NB4 (cell line): ENCODE measurements at regions not wholly inside any gene's neighbourhood (a gene's known extent, or its start where the extent isn't known, plus 50 kb on each side); places are given as distances from the start of the nearest gene placed in this dataset.
"Not testable (repeated sequence)": the region's sequence is repeated elsewhere in the genome, so short reads cannot be mapped to it uniquely, and the experiment has no call there.

Source experiments
- DNase-seq: peaks from one replicate; pipeline ENCODE4 v3.0.0; 2010; ENCODE audit warnings: low read depth
- H3K4me3 ChIP-seq: one replicate; pipeline ENCODE4 v1.5.1; 2011; ENCODE audit warnings: mild to moderate bottlenecking, low read depth, low read length, moderate library complexity
- MYC ChIP-seq: IDR thresholded peaks from 2 replicates; pipeline ENCODE4 v1.6.1; 2011; ENCODE audit warnings: low read depth, low read length
- POLR2A ChIP-seq: IDR thresholded peaks from 2 replicates; pipeline ENCODE4 v1.6.1; 2011; ENCODE audit warnings: mild to moderate bottlenecking; ENCODE audit not compliant: insufficient read length; ENCODE audit errors: extremely low read depth
- TF ChIP-seq, protein P1 (sequence below): IDR thresholded peaks from 2 replicates; pipeline ENCODE4 v1.6.1; 2011; ENCODE audit warnings: low read depth, low read length
- TF ChIP-seq, protein P2 (sequence below): IDR thresholded peaks from one replicate; pipeline ENCODE4 v1.5.1; 2012; ENCODE audit warnings: low read depth, low read length

DNA sequence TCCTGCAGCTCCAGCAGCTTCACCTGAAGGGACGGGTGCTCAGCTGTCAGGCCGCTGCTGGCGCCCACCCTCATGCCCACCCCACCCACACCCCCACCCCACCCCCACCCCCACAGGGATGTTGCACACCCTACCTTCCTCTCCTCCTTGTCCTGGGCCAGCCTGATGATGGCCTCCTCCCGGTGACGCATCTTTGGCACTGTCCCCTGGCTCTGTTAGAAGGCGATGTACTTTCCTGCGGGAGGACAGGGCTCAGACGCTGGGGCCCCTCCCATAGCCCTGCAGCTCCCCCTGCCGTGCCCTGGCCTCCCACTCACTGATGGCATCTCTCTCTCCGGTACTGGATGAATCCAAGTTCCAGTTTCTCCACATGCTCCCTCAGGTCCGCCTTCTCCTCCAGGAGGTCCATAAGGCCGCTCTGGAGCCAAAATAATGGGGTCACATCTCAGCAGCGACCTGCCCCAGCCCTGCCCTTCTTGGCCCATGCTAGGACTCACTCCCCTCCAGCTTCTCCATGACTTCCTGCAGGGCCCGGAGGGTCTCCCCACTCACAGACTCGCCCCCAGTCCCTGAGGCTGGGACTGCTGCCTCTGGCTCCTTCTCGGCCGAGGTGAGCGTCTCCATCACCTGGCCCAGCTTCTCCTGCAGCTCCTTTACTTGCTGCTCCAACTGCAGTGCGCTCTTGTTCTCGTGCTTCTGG is 55.2 kb downstream of the GOLGA8B start:
- not testable (repeated sequence) for DNase-seq, H3K4me3 ChIP-seq

DNA sequence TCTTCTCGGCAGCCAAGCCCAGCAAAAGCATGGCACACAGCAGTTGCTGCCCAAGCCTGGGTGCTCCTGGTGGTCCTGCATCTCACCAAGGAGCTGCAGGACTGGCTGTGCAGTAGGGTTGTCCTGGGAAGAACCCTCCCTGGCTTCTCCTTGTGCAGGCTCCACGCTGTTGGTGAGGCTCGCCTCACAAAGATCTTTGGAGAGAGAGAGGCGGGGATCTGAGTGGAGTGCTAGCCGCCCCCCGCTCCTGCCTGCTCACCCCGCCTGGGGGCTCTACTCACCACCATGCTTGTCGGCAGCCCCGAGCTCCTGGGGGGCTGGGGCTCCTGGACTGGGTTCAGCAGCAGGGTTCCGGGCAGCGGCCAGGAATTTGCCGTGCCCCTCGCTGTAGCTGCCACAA is 55.8 kb downstream of the GOLGA8B start:
- not testable (repeated sequence) for DNase-seq, H3K4me3 ChIP-seq

DNA sequence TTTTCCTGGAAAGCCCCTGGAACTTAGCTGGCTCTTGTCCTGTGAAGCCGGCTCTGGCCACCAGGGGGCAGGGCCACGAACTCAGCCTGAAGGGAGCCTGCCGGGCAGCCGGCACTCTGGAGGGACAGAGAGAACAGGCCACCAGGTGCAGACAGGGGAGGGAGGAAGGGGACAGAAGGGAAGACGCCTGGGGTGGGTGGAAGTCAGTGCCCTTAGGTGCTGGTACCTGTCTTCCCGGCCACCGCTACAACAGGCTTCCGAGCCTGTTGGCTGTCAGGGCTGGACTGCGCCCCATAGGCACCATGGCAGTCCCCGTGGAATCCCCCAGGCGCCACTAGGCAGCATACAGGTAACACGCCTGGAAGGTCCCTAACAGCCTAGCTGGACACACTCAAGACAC is 59.6 kb downstream of the GOLGA8B start:
- DNase-seq, H3K4me3 ChIP-seq: not testable (repeated sequence)

DNA sequence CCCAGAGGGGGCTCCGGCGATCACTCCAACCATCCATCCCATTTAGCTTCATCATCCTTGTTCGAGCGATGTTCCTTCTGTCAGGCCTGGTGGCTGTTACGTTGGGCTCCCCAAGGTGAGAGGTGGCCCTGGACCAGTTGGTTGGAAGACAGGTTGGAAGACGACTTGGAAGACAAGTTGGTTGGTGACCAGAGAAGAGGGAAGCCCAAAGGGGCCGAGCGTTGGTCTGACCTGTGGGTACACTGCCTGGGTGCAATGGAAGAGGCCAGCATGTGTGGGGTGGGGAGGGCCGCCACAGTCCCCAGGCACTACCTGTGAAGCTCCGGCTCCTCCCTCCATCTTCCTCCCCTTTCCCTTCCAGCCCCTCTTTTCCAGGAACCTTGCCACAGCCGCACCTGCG is 60.9 kb downstream of the GOLGA8B start:
- H3K4me3 ChIP-seq, DNase-seq: not testable (repeated sequence)

DNA sequence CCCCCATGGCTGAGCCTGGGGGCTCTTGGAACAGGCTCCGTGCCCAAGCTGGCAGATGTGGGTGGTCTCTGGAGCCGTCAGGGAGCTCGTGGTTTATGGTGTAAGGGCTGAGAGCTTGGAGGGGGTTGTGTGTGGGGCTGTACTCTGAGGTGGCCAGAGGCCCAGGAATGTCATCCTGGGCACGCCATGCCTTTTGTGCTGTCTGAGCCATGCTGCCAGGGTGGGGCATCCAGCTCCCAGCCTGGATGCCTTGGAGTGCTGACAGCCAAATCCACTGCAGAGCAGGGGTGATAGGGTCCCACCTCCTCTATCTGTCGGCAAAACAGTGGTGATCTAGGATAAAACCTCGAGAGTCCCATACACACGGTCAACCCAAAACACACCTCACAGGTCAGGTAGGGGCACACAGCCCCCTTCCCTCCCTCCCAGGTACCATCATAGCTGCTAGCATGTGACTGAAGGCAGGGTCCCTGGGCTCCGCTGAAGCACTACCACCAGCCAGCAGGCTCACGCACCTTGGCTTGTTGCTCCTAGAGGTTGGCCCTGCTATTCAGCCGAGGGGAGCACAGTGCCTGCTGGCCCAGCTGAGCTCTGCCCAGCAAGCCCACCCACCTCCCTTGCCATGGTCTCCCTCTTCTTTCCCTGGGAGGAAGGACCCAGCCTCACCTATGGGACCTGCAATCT is 61.5 kb downstream of the GOLGA8B start:
- DNase-seq, H3K4me3 ChIP-seq: not testable (repeated sequence)

DNA sequence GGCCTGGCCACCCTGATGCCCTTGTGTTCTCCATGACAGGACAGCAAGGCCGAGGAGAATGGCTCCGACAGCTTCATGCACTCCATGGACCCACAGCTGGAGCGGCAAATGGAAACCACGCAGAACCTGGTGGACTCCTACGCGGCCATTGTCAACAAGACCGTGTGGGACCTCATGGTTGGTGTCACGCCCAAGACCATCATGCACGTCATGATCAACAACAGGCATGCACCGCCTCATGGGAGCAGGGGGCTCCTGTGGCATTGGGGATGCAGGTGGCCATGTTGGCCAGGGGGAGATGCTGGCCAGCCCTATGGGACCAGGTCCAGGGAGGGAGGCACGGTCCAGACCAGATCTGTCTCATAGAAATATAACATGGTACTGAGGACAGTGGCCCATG is 62.9 kb downstream of the GOLGA8B start:
- no peak for TF ChIP-seq POLR2A
- no peak for TF ChIP-seq MYC
- TF ChIP-seq, protein P1, sequence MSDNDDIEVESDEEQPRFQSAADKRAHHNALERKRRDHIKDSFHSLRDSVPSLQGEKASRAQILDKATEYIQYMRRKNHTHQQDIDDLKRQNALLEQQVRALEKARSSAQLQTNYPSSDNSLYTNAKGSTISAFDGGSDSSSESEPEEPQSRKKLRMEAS: no peak
- TF ChIP-seq, protein P2, sequence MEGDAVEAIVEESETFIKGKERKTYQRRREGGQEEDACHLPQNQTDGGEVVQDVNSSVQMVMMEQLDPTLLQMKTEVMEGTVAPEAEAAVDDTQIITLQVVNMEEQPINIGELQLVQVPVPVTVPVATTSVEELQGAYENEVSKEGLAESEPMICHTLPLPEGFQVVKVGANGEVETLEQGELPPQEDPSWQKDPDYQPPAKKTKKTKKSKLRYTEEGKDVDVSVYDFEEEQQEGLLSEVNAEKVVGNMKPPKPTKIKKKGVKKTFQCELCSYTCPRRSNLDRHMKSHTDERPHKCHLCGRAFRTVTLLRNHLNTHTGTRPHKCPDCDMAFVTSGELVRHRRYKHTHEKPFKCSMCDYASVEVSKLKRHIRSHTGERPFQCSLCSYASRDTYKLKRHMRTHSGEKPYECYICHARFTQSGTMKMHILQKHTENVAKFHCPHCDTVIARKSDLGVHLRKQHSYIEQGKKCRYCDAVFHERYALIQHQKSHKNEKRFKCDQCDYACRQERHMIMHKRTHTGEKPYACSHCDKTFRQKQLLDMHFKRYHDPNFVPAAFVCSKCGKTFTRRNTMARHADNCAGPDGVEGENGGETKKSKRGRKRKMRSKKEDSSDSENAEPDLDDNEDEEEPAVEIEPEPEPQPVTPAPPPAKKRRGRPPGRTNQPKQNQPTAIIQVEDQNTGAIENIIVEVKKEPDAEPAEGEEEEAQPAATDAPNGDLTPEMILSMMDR: no peak
- H3K4me3 ChIP-seq: no peak overlapping the region
- DNase-seq: no peak

DNA sequence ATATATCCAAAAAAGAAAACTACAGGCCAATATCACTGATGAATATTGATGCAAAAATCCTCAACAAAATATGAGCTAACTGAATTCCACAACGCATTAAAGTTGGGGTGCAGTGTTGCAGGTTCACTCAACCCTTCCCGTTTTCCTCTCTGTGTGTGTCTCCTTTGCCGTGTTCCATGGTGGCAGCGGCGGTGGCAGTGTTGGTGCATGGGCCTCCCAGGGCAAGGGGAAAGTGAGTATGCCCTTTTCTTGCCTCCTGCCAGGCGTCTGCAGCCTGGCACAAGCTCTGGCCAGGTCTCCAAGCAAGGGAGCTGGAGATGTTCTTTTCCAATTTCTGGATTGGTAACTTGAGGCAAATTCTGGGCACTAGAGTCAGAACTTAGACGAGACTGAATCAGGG is 63.4 kb downstream of the GOLGA8B start:
- not testable (repeated sequence) for DNase-seq, H3K4me3 ChIP-seq

DNA sequence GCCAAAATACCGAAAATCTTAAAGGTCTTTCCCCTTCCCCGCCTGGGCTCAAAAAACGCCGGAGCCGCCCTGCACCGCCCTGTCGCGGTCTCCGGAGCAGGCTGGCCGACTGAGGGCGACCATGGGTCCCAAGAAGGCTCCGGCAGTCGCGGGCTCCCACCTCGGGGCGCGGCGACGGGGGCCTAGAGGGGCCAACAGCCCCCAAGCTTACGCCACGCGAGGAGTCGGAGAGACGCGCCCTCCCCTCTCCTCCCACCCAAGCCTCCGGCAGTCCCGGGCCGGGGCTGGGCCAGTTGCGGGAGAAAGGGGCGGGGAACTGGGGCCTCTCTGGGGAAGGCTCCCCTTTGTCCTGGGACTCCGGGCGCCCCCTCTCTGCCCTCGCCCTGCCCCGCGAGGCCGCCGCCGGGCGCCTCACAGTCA is 69.2 kb downstream of the GOLGA8B start:
- peak overlapping the region; percentile 67 for H3K4me3 ChIP-seq
- TF ChIP-seq, protein P2: no peak
- peak; percentile 31; the same call in 1 of the 2 replicates for TF ChIP-seq MYC
- TF ChIP-seq, protein P1: no peak
- peak; percentile 74 for DNase-seq

DNA sequence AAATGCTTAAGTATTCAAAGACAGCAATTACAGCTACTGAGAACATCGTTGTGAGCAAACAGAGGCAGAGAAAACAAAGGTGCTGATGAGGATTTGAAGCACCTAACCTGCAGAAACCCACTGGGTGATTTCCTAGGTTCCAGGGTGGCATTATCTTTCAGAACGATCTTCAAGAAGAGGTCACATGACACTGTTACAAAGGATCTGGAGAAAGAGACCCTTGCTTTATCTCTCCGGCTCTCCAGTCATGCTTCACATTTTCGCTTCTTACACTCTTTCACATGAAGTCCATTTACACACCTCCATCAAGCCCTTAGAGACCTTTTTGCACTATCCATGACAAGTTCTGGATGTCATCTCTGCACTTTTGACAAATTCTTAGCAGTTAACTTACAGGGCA is 70.8 kb downstream of the GOLGA8B start:
- DNase-seq: no peak
- H3K4me3 ChIP-seq: no peak overlapping the region
- TF ChIP-seq POLR2A: no peak
- no peak for TF ChIP-seq MYC
- TF ChIP-seq, protein P2: no peak
- TF ChIP-seq, protein P1: no peak
